HG02852 (cell line): ENCODE measurements at regions not wholly inside any gene's neighbourhood (a gene's known extent, or its start where the extent isn't known, plus 50 kb on each side); places are given as distances from the start of the nearest gene placed in this dataset.

Experiments
- ATAC-seq: cut with Tn5 transposase; IDR thresholded peaks from one replicate; pipeline ENCODE4 v1.9.1; 2021; ENCODE audit warnings: mild to moderate bottlenecking, moderate library complexity; ENCODE audit not compliant: unreplicated experiment

- ATAC-seq, result no peak
Measured at GRCh38 chr2:148567716-148568115, 76.8 kb upstream of the EPC2 start.

- no peak for ATAC-seq
Measured at GRCh38 chr2:148568597-148568996, 76.0 kb upstream of the EPC2 start.

GRCh38 chr2:148569221-148569620 lies 75.3 kb upstream of the EPC2 start:
- no peak for ATAC-seq

GRCh38 chr2:148570989-148571388 lies 73.6 kb upstream of the EPC2 start:
- ATAC-seq, result no peak

- no peak for ATAC-seq
Measured at GRCh38 chr2:148577845-148578492, 66.6 kb upstream of the EPC2 start.

- peak; percentile 92 for ATAC-seq
Measured at GRCh38 chr2:148578493-148578884, 66.1 kb upstream of the EPC2 start.

- ATAC-seq, result no peak
Measured at GRCh38 chr2:148582679-148583511, 61.7 kb upstream of the EPC2 start.

- ATAC-seq, result no peak
Measured at GRCh38 chr2:148585696-148586095, 58.9 kb upstream of the EPC2 start.

GRCh38 chr2:148586522-148587128 lies 57.9 kb upstream of the EPC2 start:
- ATAC-seq, result no peak

- no peak for ATAC-seq
Measured at GRCh38 chr2:148590612-148591011, 53.9 kb upstream of the EPC2 start.

- no peak for ATAC-seq
Measured at GRCh38 chr2:148592791-148593190, 51.8 kb upstream of the EPC2 start.

GRCh38 chr2:148593421-148593820 lies 51.1 kb upstream of the EPC2 start:
- ATAC-seq, result no peak

GRCh38 chr2:148594216-148594615 lies 50.3 kb upstream of the EPC2 start:
- ATAC-seq, result no peak
